ENCODE measurements at regions not wholly inside any gene's neighbourhood (a gene's known extent, or its start where the extent isn't known, plus 50 kb on each side); places are given as distances from the start of the nearest gene placed in this dataset.

GRCh38 chr4:32102896-32103295, 1382.7 kb downstream of the PCDH7 start:
- ATAC-seq = no peak
- DNase-seq = no peak
- intact Hi-C loops (cut with micrococcal nuclease) = no loop called here

GRCh38 chr4:32106767-32107166, 1386.6 kb downstream of the PCDH7 start:
- intact Hi-C loops (cut with micrococcal nuclease) = no loop called here

GRCh38 chr4:32112891-32113290, 1392.7 kb downstream of the PCDH7 start:
- intact Hi-C loops (cut with micrococcal nuclease) = no loop called here
- no peak for ATAC-seq
- no peak for DNase-seq

More at GRCh38 chr4:32106767-32107166, 1386.6 kb downstream of the PCDH7 start:
- no peak for ATAC-seq
- DNase-seq = no peak

DNA sequence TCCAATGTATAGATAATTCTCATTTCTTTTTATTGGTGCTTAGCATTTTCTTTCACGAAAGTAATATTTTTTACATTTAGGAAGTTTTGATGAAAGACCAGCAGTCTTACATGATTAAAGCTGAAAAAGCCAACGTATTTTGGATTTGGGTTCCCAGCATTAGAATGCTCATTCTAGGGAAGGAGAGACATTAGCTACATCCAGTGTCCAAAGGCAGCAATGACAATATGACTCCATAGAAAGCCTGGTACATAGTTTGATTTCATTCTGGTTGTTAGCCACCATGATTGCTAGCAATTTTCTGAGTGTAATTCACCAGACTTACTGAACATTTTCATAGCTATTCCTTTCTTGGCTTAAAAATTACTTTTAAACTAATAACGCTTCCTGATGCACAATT, 1397.5 kb downstream of the PCDH7 start:
- DNase-seq (no peak), ATAC-seq (no peak)
- intact Hi-C loops (cut with micrococcal nuclease) = no loop called here

DNA sequence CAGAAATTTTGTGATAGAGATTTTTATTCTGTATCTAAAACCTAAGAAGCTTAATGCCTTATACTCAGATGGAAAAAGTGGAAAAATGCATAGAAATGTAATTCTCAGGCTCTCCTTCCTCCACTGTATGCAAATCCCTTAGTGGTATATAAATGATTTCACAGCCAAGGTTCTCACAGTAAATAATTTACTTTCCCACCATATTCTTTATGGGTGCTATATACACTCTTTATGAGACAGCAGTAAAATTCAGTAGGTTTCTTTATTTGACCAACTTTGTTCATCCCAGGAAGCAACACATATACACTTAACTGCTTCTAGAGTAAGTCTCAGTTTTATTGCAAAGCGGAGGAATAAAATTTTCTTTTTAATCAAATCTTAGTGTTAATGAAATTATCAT, 1399.7 kb downstream of the PCDH7 start:
- intact Hi-C loops (cut with micrococcal nuclease) = no loop called here
- DNase-seq = no peak
- ATAC-seq = no peak

DNA sequence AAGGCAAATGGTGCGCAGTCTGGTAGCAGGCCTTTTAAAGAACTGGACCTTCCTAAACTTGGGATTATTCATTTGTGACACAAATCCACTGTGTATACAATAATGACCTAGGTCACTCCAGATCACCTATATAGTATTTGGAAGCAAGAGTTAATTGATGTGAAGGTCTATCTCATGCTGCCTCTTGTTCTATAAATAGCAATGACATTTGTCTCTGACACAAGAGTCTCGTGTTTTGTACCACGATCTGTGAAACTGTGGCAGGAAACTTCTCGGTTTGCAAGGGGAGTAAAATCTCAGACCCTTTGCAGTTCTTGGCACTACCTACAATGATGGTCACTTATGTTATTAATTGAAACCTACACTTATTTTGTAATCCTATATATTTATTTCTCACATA, 1408.4 kb downstream of the PCDH7 start:
- intact Hi-C loops (cut with micrococcal nuclease) = no loop called here
- ATAC-seq (no peak), DNase-seq (no peak)

- no peak for ATAC-seq
- intact Hi-C loops (cut with micrococcal nuclease) = no loop called here
Observed at GRCh38 chr4:32129967-32130366, 1409.8 kb downstream of the PCDH7 start.

GRCh38 chr4:32133141-32133540, 1413.0 kb downstream of the PCDH7 start:
- no peak for DNase-seq
- intact Hi-C loops (cut with micrococcal nuclease) = no loop called here
- ATAC-seq = no peak

More at GRCh38 chr4:32129967-32130366, 1409.8 kb downstream of the PCDH7 start:
- no peak for DNase-seq

- DNase-seq (no peak), ATAC-seq (no peak)
- intact Hi-C loops (cut with micrococcal nuclease) = no loop called here
Observed at GRCh38 chr4:32133734-32134133, 1413.6 kb downstream of the PCDH7 start.

- intact Hi-C loops (cut with micrococcal nuclease) = no loop called here
- ATAC-seq (no peak), DNase-seq (no peak)
Observed at GRCh38 chr4:32135642-32136041, 1415.5 kb downstream of the PCDH7 start.

DNA sequence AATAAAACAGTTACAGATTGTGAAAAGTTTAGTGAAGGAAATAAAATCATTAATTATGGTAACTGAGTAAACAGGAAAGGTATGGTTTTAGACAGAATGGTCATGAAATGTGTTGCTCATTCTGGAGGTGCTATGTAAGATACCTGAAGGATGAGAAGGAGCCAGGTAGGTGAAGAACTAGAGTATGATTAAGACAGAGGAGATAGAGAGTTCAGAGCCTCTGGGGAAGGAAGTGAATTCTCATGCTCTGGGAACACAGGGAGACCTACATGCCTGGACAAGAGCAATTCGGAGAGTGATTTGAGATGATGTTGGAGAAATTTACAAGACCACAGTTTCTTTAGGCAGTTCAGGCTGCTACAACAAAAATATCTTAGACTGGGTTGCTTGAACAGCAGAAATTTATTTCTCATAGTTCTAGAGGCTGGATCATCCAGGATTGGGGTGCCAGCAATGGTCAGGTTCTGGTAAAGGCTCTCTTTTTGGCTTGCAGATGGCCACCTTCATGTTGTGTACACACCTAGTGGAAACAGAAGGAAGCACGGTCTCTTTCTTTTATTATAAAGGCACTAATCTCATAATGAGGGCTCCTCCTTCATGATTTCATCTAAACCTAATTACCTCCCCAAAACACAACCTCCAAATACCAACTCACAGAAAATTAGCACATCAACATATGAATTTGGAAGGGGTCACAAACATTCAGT, 1416.1 kb downstream of the PCDH7 start:
- intact Hi-C loops (cut with micrococcal nuclease) = no loop called here
- ATAC-seq (no peak), DNase-seq (no peak)

GRCh38 chr4:32140636-32141035, 1420.5 kb downstream of the PCDH7 start:
- intact Hi-C loops (cut with micrococcal nuclease) = no loop called here
- no peak for ATAC-seq
- no peak for DNase-seq

GRCh38 chr4:32142075-32142474, 1421.9 kb downstream of the PCDH7 start:
- intact Hi-C loops (cut with micrococcal nuclease) = no loop called here
- DNase-seq (no peak), ATAC-seq (no peak)

DNA sequence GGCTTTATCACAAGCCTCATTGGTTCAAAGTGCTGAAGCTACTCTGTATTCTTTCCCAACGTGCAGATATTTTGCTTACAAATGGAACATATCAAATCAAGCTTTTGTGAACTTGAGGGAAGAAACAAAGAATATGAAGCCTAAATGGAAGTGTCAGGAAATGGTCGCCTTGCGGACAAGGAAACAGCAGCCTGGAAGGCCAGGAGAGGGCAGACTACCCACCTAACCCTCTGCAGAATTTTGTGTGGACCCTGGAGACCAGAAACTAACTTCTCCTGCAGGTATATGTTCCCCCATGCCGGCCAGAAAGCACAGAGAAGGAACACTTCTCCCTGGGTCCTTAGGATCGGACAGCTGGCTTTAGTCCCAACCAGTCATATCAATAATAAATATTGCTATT, 1425.8 kb downstream of the PCDH7 start:
- DNase-seq (no peak), ATAC-seq (no peak)
- intact Hi-C loops (cut with micrococcal nuclease) = no loop called here

- DNase-seq (no peak), ATAC-seq (no peak)
- intact Hi-C loops (cut with micrococcal nuclease) = no loop called here
Observed at GRCh38 chr4:32147446-32148085, 1427.4 kb downstream of the PCDH7 start.

GRCh38 chr4:32148111-32148666, 1428.0 kb downstream of the PCDH7 start:
- ATAC-seq (no peak), DNase-seq (no peak)
- intact Hi-C loops (cut with micrococcal nuclease) = no loop called here

DNA sequence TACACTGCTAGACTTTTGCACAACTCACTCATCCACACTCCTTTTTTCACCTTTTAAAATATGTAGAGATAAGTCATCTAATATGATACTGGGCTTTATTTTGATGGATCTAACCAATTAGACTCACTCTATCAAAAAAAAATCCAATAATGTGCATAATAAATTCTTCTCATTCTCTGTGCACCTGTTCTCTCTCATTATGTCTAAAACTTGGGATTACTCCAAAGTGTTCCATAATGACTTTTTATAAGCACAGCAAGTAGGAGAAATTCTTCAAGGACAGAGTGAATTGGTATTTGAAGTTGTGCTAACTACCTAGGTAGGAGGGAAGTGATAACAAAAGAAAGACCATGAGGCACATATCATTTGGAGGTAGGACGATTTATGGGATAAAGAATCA, 1438.8 kb downstream of the PCDH7 start:
- DNase-seq = no peak
- ATAC-seq = no peak
- intact Hi-C loops (cut with micrococcal nuclease) = no loop called here

DNA sequence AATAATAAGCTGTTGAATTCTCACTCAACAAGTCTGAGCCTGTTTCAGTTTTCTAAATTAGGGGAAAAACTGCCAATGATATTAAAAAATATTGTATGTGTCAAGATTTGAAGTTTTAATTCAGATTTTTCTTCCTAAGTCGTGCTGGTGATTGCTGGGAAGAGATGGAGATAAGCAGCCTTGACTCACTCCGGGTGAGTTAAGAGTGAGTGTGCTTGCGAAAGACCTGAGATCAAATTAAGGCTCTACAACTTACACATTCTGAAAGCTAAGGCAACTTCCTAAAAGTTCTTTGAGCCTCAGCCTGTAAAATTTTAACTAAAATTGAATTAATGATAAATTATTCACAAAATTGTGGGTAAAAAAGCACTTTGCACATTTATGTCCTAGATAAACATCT, 1441.2 kb downstream of the PCDH7 start:
- no peak for ATAC-seq
- intact Hi-C loops (cut with micrococcal nuclease) = no loop called here

GRCh38 chr4:32163125-32163524, 1443.0 kb downstream of the PCDH7 start:
- DNase-seq (no peak), ATAC-seq (no peak)
- intact Hi-C loops (cut with micrococcal nuclease) = no loop called here

More for the DNA sequence above, 1441.2 kb downstream of the PCDH7 start:
- DNase-seq = no peak

- DNase-seq (no peak), ATAC-seq (no peak)
- intact Hi-C loops (cut with micrococcal nuclease) = no loop called here
Observed at GRCh38 chr4:32169841-32170240, 1449.7 kb downstream of the PCDH7 start.

GRCh38 chr4:32172086-32172485, 1451.9 kb downstream of the PCDH7 start:
- intact Hi-C loops (cut with micrococcal nuclease) = no loop called here
- DNase-seq = no peak
- ATAC-seq = no peak

Data from left ventricle myocardium superior (tissue), 1 donor.